ENCODE measurements at regions not wholly inside any gene's neighbourhood (a gene's known extent, or its start where the extent isn't known, plus 50 kb on each side); places are given as distances from the start of the nearest gene placed in this dataset.

DNA sequence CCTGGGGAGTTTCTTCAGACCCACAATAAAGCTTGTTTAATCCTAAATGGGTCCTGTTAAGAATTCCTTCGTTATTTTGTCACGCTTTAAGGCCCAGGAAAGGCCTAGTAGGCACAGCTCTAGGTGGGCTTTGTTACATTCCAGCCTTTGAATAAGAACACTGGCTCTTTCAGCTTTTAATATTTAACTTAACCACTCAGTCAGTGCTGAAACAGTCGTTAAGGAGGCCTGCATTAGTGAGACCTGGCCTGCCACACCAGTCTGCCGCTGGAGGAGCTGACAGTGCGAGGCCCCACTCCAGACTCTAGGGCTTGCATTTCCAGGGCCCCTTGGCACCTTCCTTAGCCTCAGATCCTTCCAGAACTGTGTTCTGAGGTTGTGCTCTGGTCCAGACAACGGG, 351.4 kb downstream of the GLRX3 start:
- TF ChIP-seq CEBPB (IDR thresholded peaks at IDR 0.05; ENCODE audit: low read depth, low read length) (no peak), FOS (IDR thresholded peaks at IDR 0.05; ENCODE audit: low read depth, low read length) (no peak), RAD21 (IDR thresholded peaks at IDR 0.05; ENCODE audit: low read length) (no peak), CHD1 (IDR thresholded peaks at IDR 0.05; ENCODE audit: low read depth, low read length) (no peak), RFX5 (IDR thresholded peaks at IDR 0.05; ENCODE audit: low read depth, low read length) (no peak), POLR2A (IDR thresholded peaks at IDR 0.05; ENCODE audit: low read depth, low read length) (no peak), SMC3 (IDR thresholded peaks at IDR 0.05; ENCODE audit: low read depth, low read length) (no peak), RCOR1 (IDR thresholded peaks at IDR 0.05; ENCODE audit: insufficient replicate concordance, low read length) (no peak)
- TF ChIP-seq, protein P1, sequence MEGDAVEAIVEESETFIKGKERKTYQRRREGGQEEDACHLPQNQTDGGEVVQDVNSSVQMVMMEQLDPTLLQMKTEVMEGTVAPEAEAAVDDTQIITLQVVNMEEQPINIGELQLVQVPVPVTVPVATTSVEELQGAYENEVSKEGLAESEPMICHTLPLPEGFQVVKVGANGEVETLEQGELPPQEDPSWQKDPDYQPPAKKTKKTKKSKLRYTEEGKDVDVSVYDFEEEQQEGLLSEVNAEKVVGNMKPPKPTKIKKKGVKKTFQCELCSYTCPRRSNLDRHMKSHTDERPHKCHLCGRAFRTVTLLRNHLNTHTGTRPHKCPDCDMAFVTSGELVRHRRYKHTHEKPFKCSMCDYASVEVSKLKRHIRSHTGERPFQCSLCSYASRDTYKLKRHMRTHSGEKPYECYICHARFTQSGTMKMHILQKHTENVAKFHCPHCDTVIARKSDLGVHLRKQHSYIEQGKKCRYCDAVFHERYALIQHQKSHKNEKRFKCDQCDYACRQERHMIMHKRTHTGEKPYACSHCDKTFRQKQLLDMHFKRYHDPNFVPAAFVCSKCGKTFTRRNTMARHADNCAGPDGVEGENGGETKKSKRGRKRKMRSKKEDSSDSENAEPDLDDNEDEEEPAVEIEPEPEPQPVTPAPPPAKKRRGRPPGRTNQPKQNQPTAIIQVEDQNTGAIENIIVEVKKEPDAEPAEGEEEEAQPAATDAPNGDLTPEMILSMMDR (conservative IDR thresholded peaks at IDR 0.05; ENCODE audit: low read depth, low read length), result no peak
- TF ChIP-seq, protein P2, sequence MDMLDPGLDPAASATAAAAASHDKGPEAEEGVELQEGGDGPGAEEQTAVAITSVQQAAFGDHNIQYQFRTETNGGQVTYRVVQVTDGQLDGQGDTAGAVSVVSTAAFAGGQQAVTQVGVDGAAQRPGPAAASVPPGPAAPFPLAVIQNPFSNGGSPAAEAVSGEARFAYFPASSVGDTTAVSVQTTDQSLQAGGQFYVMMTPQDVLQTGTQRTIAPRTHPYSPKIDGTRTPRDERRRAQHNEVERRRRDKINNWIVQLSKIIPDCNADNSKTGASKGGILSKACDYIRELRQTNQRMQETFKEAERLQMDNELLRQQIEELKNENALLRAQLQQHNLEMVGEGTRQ (IDR thresholded peaks at IDR 0.05; ENCODE audit: low read depth, low read length), result no peak
